Chondrocyte (in vitro differentiated cells): ENCODE measurements at regions not wholly inside any gene's neighbourhood (a gene's known extent, or its start where the extent isn't known, plus 50 kb on each side); places are given as distances from the start of the nearest gene placed in this dataset.
A peak's percentile ranks its signal among the peaks of the same experiment; 100 is the strongest.

Source experiments
- DNase-seq: peaks from one replicate; pipeline ENCODE4 v3.0.0; 2021; ENCODE audit warnings: mixed read lengths, low spot score
- H3K27ac Mint-ChIP-seq: one replicate; pipeline ENCODE4 v1.8.0; 2021; ENCODE audit warnings: mild to moderate bottlenecking, moderate library complexity, mixed read lengths; ENCODE audit not compliant: unreplicated experiment
- H3K27me3 Mint-ChIP-seq: 2 replicates; pipeline ENCODE4 v1.8.0; 2021; ENCODE audit warnings: low read depth, mixed read lengths
- H3K36me3 Mint-ChIP-seq: 2 replicates; pipeline ENCODE4 v1.8.0; 2021; ENCODE audit warnings: low read depth, mixed read lengths
- H3K4me1 Mint-ChIP-seq: 2 replicates; pipeline ENCODE4 v1.8.0; 2021; ENCODE audit warnings: low read depth, mild to moderate bottlenecking, mixed read lengths
- H3K4me3 Mint-ChIP-seq: one replicate; pipeline ENCODE4 v1.8.0; 2021; ENCODE audit warnings: mild to moderate bottlenecking, moderate library complexity, mixed read lengths; ENCODE audit not compliant: unreplicated experiment
- H3K9me3 Mint-ChIP-seq: 2 replicates; pipeline ENCODE4 v1.8.0; 2021; ENCODE audit warnings: low read depth, mixed read lengths
- CTCF ChIP-seq: fragments of 200-600 bp; sonication (generic); IDR thresholded peaks from 2 replicates; pipeline ENCODE4 v1.5.0; 2021; ENCODE audit warnings: antibody characterized with exemption, mild to moderate bottlenecking, moderate library complexity

- DNase-seq = peak; percentile 82
- peaks cover 8% of the 10 kb centered on the region for H3K9me3 Mint-ChIP-seq
- TF ChIP-seq CTCF = no peak
- no peak overlapping the region for H3K4me3 Mint-ChIP-seq
- peaks cover 19% of the 10 kb centered on the region for H3K27me3 Mint-ChIP-seq
- no peaks in the 10 kb centered on the region for H3K36me3 Mint-ChIP-seq
- H3K27ac Mint-ChIP-seq = no peak overlapping the region
- H3K4me1 Mint-ChIP-seq = no peaks in the 10 kb centered on the region
These were observed 259.0 kb upstream of the SALL3 start for GRCh38 chr18:78720456-78721237.

DNA sequence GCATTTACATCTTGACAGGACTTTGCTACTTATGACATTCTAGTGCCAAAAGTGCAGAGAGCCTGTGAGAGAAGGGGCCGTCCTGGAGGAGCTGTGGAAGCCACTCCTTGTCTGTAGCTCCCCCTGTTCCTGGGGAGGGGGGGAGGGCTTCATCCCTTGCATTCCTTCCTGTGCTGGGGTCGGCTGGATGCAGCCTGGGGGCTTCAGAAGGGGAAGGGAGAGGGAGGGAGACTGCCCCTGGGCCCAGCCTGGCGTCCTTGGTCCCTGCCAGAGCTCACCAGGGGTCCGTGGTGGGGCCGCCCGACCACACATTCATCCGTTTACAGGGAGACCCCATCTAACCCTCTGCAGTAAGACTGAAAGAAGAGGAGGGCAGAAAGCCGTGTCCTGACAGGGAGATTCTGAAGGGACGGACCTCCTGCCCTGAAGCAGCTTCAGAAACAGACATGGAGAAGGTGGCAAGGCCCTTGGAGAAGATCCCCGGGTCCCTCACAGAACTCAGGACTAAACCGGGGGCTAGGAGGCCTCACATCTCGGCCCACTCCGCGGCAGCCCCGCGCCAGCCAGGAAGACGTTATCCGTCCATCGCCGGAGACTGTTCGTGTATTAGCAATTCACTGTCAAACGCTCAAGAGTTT, 258.3 kb upstream of the SALL3 start:
- H3K27ac Mint-ChIP-seq = no peak overlapping the region
- DNase-seq = peak; percentile 62
- H3K4me1 Mint-ChIP-seq = no peaks in the 10 kb centered on the region
- peaks cover 8% of the 10 kb centered on the region for H3K9me3 Mint-ChIP-seq
- no peaks in the 10 kb centered on the region for H3K36me3 Mint-ChIP-seq
- TF ChIP-seq CTCF = no peak
- no peak overlapping the region for H3K4me3 Mint-ChIP-seq
- H3K27me3 Mint-ChIP-seq = peaks cover 19% of the 10 kb centered on the region

DNA sequence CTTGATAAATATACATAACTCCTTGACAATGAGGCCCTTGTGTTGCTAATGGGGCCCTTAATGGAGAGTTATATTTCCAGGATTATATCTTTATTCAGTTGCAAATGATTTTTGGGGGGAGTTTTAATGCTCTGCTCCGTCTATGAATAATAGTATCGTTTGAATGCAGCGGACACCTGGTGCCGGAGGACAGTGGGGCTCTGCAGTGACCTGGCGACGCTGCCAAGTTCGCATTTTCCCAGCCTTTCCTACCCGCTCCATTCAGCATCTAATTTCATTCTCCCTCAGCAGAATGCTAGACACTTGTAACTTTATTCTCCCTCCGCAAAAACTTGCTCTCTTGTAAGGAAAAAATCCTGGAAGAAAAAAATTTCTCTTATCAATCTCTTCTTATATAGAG, 257.6 kb upstream of the SALL3 start:
- no peak for DNase-seq
- Mint-ChIP-seq H3K4me3 (no peak overlapping the region), H3K27ac (no peak overlapping the region), H3K4me1 (no peaks in the 10 kb centered on the region), H3K27me3 (peaks cover 19% of the 10 kb centered on the region), H3K9me3 (peaks cover 8% of the 10 kb centered on the region), H3K36me3 (no peaks in the 10 kb centered on the region)
- TF ChIP-seq CTCF = no peak

DNA sequence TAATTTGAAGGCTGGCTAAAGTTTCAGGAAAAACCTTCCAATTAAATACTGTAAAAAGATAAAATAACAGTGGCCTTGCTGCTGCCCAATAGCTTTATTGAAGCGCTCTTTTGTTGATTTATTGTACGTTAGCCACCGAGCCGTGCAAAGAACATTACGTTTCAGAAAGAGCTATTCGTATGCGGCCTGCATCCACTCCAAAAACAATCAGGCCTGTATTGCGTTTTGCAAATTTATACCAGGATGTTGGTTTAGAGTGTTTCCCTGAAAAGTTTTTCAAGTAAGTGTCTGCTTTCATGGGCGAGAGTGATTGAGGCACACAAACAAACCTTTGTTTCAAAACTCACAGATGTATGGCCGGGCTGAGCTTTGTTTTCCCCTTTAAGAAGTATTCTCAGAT, 257.2 kb upstream of the SALL3 start:
- no peaks in the 10 kb centered on the region for H3K4me1 Mint-ChIP-seq
- H3K9me3 Mint-ChIP-seq = peaks cover 8% of the 10 kb centered on the region
- no peak for TF ChIP-seq CTCF
- DNase-seq = no peak
- H3K27me3 Mint-ChIP-seq = peaks cover 19% of the 10 kb centered on the region
- H3K27ac Mint-ChIP-seq = no peak overlapping the region
- no peaks in the 10 kb centered on the region for H3K36me3 Mint-ChIP-seq
- H3K4me3 Mint-ChIP-seq = no peak overlapping the region

GRCh38 chr18:78722929-78723710, 256.5 kb upstream of the SALL3 start:
- Mint-ChIP-seq H3K36me3 (no peaks in the 10 kb centered on the region), H3K27me3 (peaks cover 19% of the 10 kb centered on the region), H3K4me1 (no peaks in the 10 kb centered on the region), H3K9me3 (peaks cover 8% of the 10 kb centered on the region), H3K27ac (no peak overlapping the region), H3K4me3 (no peak overlapping the region)
- no peak for TF ChIP-seq CTCF
- peak; percentile 54 for DNase-seq
